ENCODE measurements at regions not wholly inside any gene's neighbourhood (a gene's known extent, or its start where the extent isn't known, plus 50 kb on each side); places are given as distances from the start of the nearest gene placed in this dataset.

DNA sequence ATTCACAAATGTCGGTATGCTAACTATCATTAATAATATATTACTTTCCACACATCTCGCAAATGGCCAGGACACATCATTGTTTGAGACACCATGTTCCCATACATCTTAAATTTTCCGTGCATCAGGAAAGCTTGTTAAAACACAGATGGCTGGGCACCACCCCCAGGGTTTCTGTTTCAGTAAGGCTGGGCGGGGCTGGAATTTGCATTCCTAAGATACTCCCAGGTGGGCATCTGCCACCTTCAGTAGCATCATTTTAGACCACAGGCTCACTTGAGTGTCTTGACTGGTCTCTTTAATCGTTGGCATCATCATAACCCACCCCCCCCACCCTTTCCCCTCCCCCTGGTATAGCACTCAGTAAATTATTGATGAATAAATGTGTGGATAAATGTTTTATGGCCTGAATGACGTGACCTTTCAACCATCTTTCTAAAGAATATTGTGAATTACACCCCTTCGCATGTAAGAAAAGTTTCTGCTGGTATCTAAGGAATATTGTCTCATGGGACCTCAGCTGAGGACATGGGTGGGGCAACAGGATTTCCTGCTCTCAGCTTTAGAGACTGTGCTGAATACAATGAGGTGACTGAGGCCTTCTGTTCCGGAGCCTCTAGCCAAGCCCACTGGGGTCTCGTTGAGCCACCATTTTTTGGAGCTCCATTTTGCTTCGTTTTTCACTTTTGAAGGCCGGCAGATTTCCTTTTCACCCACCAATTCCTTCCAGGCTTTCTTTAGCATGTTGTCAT, 124.1 kb upstream of the NEDD9 start:
- no peak for DNase-seq

GRCh38 chr6:11353921-11354389, 121.5 kb upstream of the NEDD9 start:
- DNase-seq = no peak

DNA sequence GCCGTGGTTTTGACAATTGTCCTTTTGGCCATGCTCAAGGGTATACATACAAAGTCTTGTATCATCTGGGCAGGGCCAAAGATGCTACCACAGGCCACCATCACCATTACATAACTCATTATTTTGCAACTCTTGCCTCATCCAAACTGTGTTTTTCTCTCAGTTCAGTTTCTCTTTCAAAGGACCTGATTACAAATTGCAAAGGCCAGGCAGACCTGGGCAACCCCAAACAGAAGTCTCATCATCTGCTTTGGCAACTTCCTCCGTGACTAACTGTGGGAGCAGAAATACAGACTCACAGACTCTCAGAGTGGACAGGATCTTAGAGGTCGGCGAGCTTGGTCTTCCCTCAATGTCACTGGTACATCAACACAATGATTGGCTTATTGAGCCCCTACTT, 117.8 kb upstream of the NEDD9 start:
- DNase-seq = no peak

DNA sequence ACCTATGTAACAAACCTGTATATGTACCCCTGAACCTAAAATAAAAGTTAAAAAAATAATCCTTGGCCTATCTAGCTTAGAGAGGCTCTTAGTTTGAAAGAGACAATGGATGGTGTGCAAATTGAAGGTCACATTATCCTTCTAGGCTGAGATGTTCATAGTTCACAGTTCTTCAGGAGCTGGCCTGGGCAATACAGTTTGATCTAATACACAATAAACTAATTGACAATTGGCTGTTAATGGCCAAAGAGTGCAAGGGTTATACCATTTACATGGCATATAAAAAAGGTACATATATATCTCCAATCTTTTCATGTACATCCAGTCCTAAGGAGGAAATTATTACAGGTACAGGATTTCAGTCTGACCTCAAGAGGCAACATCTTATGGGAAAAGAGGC, 117.4 kb upstream of the NEDD9 start:
- no peak for DNase-seq

DNA sequence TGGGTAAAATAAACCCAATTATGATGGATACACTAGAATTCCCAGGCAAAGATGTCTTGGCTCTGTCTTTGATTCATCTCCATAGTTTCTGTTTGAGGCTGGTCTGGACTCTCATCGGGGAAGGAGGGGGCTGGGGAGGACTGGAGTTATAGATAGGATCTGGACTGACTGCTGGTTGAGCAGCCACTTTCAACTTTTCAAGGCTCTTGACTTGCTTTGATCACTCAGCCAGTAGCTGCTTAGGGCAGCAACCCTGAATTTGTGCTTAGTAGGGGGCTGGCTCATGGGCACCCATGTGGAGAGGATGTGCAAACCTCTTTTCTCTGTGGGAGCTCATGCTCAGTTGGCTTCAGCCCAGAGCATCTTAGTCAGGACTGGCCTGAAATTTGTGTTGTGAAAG, 114.0 kb upstream of the NEDD9 start:
- no peak for DNase-seq

DNA sequence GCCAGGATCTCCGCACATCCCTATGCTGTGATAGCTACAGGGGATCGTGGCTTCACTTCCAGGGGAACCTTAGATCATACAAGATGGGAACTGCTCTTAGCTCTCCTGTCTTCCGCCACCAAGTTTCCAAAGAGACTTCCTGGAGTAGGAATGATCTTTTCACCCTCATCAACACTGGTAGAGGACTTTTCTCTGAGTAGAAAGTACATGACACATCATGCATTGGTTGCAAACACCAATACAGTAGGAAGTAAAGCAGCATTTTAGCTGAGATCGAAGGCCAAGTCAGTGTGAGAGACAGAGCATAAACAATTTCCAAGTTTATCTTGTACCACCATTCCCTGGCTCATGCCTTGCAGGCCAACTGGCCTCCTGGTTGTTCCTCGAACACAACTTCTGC, 113.1 kb upstream of the NEDD9 start:
- no peak for DNase-seq

- DNase-seq = no peak
Observed at GRCh38 chr6:11343963-11344723, 111.7 kb upstream of the NEDD9 start.

DNA sequence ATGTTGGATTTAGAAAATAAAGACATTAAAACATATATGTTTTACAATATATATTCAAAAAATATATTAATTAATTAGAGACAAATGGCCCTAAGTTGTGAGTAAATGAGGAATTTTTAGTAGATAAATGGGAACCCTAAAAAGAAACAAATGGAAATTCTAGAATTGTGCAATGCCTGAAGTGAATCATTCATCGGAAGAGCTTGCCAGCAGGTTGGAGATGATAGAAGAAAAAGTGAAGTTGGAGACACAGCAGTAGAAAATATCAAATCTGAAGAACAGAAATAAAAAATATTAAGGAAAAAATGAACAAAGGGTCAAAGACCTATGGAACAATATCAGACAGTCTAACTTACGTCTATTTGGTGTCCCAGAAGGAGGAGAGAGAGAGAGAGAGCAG, 109.4 kb upstream of the NEDD9 start:
- no peak for DNase-seq

DNA sequence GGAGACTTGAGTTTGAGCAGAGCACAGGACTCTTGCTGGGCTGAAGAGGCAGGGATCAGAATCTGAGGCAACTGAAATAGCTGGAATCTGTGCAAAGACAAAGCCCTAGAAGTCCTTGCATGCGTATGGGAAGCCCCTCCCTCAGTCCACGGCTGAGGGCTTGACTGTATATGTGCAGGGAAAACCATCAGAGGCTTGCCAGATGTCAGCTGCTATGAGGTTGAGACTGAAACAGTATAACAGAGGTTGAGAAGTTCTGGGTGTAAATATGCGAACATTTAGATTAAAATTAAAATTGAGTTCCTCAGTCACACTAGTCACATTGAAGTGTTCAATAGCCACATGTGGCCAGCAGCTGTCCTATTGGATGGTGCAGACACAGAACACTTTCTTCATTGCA, 108.8 kb upstream of the NEDD9 start:
- no peak for DNase-seq

DNA sequence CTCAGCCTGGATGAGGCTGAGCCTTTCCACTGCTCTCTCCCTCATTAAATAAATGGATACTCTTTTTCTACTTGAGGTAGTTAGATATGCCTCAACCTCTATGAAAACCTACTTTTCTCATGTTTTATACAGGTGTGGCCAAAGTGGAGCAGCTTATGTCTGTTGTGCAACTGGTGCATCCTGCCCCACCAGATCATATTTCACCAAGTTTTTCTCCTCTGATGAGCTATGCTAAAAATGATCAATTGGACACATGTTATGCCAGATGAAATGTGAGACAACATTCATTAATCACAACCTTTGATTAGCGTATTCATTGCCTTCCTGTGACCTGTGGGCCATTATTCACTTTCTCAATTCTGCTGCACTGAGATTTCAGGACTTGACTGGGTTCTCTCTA, 106.9 kb upstream of the NEDD9 start:
- DNase-seq = no peak

- DNase-seq = no peak
Observed at GRCh38 chr6:11337306-11337705, 104.8 kb upstream of the NEDD9 start.

DNA sequence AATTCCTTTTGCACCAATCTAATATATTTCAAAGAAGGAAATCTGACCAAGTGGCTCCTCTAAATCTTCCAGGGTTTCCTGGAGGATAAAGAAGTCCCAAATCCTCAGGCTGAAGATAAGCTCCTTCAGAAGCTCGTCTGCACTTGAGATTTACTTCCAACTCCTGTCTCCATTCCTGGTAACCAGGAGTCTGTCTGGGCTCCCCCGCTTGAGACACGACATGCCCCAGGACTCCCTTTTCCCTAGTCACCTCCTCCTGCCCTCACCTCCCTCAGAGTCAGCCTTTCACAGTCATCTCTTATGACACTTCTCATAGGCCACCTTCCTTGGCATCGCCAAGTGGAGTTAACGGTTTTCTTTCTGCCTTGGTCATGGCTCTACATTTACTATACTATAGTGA, 103.4 kb upstream of the NEDD9 start:
- no peak for DNase-seq

DNA sequence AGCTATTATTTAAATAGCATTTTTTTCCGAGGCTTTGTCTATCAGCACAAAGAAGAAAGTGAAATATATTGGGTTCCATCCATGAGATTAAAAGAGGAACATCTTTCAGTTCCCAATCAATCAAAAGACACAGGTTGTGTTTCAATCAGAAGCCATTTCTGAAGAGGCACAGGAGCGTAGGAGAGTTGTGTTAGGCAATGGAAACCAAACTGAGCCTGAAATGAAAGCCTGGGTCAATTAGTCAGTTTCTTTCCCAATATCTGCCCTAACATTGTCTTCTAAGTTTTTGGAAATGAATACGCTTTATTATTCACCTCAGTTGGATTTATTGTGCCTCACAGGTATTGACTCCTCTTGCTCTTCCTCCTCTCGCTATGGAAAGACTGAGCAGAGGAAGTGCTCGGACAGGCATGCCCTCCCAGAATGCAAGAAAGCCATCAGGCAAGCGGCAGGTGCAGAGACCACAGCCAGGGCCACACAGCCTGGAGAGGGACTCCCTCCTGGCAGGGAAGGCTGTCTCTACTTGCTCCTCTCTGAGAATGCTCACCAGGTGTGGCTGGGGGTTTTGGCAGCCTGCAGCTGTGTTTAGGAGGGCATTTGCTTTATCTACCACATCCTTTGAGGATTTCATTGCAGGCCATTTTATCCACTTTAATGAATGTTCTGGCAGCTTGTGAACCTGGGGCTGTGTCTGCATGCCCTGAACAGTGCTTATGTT, 100.8 kb upstream of the NEDD9 start:
- no peak for DNase-seq

GRCh38 chr6:11332463-11332862, 100.0 kb upstream of the NEDD9 start:
- no peak for DNase-seq

- DNase-seq = no peak
Observed at GRCh38 chr6:11331111-11331510, 98.6 kb upstream of the NEDD9 start.

GRCh38 chr6:11330413-11330760, 97.9 kb upstream of the NEDD9 start:
- no peak for DNase-seq

- DNase-seq = no peak
Observed at GRCh38 chr6:11329726-11330412, 97.4 kb upstream of the NEDD9 start.

- DNase-seq = no peak
Observed at GRCh38 chr6:11328613-11329247, 96.3 kb upstream of the NEDD9 start.

DNA sequence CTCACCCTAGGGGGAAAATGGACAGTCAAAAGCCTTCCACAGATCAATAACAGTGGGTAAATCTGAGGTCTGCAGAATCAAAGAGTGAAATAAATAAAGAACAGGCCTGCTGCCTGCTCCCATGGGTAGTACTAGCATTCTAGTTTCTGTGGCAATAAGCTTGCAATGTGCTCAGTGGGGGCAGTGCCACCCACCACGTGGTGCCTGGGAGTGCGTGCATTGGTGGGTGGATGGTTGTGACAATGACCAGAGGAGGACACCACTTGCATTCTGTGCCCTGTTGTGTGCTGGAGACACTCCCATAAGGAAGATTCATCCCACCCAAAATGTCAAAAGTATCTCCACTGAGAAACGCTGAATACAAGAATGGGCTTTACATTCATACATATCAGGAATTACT, 95.5 kb upstream of the NEDD9 start:
- no peak for DNase-seq

- no peak for DNase-seq
Observed at GRCh38 chr6:11326116-11326515, 93.6 kb upstream of the NEDD9 start.

DNA sequence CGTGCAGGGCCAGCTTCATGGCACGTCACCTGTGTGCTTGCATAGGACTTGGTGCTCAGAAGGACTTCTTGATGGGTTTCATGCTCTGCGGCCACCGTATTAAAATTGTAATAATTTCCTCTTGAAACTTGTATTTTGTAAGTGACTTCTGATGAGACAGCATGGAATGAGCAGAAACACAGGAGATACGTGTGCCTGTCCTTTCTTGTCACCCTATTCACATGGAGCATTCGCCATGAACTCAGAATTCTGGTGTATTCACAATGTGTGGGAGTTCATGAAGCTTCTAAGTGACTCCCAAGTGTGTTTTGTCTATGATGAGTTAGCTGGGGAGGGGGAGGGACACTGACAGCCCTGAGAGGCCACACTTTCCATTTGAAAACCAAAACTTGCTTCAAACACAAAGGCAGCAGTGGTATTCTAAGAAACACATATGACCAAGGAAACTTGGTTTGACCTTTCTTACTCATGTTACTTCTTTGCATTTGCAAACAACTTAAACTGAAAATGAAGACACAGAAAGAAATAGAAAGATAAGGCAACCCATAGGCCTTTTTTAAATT, 92.1 kb upstream of the NEDD9 start:
- DNase-seq = no peak

DNA sequence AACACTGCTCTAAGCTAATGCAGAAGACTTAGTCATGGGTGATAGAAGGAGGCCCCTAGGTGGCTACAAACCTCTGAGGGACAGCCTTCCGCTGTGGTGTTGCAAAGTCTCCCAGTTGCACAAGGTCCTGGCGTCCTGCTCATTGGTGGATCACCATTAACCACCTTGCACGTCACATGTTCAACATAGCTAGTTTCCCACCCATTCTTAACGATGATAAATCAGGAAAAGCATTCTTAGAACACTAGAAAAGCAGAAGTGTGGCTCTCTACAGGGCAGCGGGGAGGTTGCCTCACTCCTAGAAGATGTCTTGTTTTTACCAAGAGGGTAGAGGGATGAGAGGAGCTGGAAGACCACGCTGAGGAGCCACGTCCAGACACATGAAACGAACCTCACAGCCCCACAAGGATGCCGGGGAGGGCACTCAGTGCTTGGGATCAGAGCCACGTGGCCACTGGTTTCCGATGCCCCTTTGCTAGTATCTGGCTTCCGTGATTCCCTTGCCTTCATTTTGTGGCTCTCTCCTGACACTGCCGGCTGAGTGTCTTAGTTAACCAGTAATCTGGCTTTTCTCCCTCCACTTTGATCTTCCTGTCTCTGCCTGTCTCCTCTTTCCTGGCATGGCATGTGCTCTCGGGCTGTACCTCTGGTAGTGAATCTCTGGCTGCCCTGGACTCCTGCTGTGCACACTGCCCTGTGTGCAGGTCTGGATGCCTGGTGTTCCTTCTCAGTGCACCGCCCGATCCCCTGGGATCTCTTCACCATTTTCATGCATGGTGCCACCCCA, 91.4 kb upstream of the NEDD9 start:
- no peak for DNase-seq
